ENCODE measurements at regions not wholly inside any gene's neighbourhood (a gene's known extent, or its start where the extent isn't known, plus 50 kb on each side); places are given as distances from the start of the nearest gene placed in this dataset.

DNA sequence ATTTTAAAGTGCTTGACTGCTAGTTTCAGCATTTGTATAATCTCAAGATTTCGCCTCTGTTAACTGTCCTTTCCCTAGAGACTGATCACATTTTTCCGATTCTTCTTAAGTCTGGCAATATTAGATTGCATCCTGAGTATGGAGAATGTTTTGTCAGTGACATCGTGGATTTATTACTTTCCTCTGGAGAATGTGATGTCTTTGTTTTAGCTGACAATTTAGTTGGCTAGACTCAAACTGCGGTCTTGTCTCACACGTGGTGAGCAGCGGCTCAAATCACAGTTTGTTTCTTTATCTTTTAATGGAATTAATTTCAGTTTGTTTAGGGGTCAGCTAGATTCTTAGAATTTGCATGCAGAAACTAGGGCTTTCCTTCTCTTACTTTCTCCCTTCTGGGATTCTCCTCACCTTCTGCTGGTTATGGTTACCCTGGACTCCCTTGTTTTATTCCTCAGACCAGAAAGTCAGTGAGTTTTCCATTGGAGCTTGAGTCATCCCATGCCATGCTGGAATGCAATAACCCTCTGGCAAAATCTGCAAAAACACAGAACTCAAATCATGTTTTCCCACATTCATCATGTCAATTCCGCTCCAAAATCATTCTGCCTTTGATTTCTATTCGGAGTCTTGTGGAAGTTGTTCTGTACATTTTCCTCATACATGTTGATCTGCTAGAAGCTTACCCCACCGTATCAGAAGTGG lies 327.2 kb upstream of the TRIB2 start:
- DNase-seq, result no peak

- DNase-seq, result no peak
Observed at GRCh38 chr2:12391116-12391515, 325.6 kb upstream of the TRIB2 start.

- no peak for DNase-seq
Observed at GRCh38 chr2:12396699-12397098, 320.0 kb upstream of the TRIB2 start.

- DNase-seq, result no peak
Observed at GRCh38 chr2:12397854-12398253, 318.9 kb upstream of the TRIB2 start.

DNA sequence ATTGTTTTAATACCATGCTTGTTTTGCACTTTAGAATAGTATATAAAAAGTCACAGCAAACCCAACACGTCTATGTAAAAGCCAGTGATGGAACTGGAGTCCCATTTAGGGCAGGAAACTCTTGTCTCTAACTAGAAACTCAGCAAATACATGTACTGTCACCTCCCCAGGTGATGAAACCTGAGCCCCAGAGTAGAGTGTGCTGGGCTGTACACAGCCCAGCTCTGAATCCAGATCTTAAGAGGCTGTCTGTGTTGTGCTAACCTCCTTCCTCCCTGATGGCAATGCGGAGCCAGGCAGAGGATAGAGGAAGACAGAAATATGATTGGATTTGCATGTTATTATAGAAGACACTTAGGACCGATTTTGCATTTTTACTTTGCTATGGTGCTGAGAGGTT lies 317.5 kb upstream of the TRIB2 start:
- no peak for DNase-seq

DNA sequence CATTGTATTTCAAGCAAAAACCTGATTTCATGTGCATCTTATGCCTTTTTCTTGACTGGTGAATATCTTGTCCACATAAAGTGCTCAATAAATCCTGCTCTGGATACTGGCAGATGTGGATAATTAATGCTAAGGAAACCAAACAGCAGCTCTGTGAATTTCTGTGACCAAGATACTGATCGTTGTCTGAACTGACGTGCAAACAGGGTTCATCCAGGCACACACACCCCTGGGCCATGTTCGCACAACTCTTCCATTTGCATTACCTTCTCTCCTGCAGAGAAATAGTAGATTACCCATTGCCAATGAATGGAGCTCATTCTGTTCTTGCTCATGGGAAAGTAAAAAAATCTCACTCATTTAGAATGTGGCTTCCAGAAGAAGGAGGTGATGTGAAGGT lies 316.2 kb upstream of the TRIB2 start:
- no peak for DNase-seq

- no peak for DNase-seq
Observed at GRCh38 chr2:12402440-12403139, 314.1 kb upstream of the TRIB2 start.

DNA sequence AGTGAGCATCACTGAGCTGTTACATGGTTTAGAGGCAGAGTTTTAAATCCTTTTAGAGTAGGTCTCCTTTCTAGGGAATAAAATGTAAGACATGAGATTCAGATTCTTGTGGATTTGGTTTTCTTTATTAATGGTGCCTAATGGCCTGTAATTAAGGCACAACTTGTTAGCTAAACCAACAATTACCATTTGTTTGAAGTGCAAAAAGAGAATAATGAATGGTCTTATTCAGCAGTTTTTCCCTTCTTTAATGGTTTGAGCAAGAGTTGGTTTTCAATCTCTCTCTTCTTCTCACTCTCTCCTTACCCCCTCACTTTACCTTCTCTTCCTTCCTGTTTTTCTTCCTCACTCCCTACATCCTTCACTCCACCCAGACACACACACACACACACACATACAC lies 312.2 kb upstream of the TRIB2 start:
- no peak for DNase-seq

DNA sequence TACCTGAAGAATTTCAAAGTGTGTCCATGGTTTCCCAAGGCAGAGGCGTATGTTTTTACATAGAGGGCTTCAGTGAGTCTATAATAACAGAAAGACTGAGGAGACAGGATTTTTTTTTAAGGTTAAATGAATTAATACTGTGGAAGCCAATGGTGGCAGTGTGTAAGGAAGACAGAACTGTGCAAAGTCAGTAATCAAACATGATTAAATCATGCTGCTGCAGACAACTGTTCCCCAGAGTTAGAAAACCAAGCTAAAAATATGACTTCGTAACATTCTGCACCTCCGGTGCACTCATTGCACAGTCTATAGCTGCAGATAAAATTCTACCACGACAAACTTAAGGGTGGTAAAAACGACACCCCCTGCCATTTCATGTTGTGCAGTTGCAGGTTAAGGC lies 309.6 kb upstream of the TRIB2 start:
- DNase-seq, result no peak

GRCh38 chr2:12412898-12413305 lies 303.8 kb upstream of the TRIB2 start:
- no peak for DNase-seq

DNA sequence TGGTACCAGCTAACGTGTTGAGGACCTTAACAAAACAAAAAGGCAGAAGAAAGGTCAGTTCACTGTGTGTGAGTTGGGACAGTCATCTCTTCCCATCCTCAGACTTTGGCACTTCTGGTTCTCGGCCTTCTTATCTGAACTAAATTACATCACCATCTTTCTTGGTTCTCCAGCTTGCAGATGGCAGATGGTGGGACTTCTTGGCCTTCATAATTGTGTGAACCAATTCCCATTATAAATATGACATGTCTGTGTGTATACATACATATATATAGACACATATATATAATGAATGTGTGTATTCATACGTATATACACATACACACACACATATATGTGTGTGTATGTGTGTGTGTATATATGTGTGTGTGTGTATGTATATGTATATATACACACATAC lies 301.2 kb upstream of the TRIB2 start:
- no peak for DNase-seq

DNA sequence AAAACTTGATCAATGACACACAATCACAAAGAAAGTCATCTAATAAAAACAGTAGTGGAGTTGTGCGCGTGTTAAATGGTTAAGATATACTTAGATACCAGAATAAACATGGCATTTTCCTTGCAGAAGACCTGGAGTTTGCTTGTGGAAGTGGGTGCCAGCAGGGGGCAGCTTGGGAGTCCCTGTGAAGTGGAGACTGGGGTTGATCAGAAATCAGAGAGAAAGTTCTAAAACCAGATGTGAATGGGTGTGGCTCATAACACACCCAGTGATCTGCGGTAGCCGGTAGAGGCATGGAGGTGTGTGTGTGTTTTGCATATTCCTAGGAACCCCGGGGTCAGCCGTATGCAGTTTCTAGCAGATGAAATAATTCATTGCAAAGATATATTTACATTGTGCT lies 300.1 kb upstream of the TRIB2 start:
- DNase-seq, result no peak

DNA sequence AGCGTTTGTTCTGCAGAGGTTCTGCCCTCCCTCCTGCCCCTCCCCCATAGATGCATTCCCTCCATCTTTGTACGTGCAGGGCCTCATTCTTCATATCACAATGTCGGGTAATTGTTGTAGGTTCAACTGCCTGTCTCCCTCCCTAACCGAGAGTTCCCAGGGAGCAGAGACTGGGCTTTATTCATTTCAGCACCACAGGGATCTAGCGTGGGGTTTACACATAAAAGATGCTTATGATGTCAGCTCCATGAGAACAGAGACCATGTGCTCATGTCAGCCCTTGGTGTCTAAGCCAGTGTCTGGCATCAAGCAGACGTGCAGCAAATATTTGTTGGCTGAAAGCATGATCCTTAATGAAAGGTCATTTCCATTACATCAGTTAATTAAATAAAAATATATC lies 298.9 kb upstream of the TRIB2 start:
- DNase-seq, result no peak

- no peak for DNase-seq
Observed at GRCh38 chr2:12419803-12420202, 296.9 kb upstream of the TRIB2 start.

- DNase-seq, result no peak
Observed at GRCh38 chr2:12421046-12421445, 295.7 kb upstream of the TRIB2 start.

- no peak for DNase-seq
Observed at GRCh38 chr2:12424219-12424618, 292.5 kb upstream of the TRIB2 start.

DNA sequence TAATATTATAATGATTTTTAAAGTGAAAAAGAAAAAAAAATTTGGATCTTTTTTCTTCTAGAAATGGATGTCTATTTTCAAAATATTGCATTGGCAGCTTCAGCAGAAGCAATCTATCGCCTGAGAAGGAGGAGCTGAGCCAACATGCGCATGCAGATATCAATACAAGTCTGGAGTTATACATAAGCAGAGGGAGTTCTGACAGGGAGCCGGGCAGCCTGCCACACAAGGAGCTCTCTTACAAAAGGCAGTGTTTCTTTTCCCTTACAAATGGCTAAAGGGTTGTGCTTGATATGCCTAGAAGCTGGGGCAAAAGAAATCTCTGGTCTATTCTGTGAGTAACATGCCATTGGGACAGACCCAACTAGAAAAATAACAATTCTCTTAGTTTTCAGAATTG lies 291.9 kb upstream of the TRIB2 start:
- DNase-seq, result no peak

- DNase-seq, result no peak
Observed at GRCh38 chr2:12428324-12428723, 288.4 kb upstream of the TRIB2 start.

DNA sequence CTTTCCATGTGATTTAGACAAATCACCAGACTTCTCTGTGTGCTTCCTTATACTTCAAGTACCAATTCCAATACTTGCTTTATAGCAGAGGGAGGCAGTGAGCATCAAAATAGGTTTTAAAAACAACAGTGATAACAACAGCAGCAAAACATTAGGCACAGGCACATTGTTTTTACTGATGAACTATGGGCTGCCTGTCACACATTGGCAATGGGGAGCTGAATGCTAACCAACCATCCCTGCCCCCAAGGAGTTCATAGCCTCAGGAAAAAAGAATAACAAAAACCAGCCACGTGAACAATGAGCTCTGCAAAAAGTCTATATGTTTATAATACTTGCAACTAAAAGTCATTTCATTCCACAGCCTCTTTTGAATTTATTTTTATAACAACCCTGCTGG lies 287.9 kb upstream of the TRIB2 start:
- no peak for DNase-seq

- DNase-seq, result no peak
Observed at GRCh38 chr2:12429779-12430406, 286.8 kb upstream of the TRIB2 start.

- DNase-seq, result no peak
Observed at GRCh38 chr2:12430407-12431133, 286.2 kb upstream of the TRIB2 start.

DNA sequence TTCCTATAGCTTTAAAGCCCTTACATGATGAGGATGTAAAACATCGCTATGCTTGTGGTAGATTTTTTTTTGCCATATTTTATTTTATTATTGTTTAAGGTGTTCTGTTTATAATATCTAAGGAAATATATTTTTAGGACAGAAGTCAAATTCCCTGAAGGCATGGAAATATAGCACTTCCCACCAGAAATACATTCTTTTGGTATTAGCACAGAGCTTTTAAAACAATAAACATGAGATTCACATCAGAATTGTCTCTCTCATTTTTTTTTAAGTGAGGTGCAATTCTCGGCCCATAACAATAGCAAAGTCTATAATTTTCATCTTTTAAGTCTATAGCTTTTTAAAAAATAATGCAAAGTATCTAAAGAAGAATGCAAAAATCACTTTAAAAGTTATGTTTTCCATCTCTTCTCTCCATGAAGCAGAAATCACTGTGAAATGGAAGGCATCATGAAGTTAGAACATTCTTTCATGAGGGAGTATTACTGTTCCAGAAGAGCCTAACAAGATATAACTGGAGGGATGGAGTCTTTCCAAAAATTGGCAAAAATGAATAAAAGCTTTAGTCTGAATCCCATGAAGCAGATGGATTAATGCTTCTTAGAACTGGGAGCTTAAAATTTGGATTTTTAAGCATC lies 283.6 kb upstream of the TRIB2 start:
- no peak for DNase-seq

- no peak for DNase-seq
Observed at GRCh38 chr2:12433626-12433990, 283.1 kb upstream of the TRIB2 start.

All from NCI-H1436 treated with DMSO at 0.1 percent for 48 hours (cell line).